ENCODE measurements at regions not wholly inside any gene's neighbourhood (a gene's known extent, or its start where the extent isn't known, plus 50 kb on each side); places are given as distances from the start of the nearest gene placed in this dataset.

- no peaks in the 10 kb centered on the region for H3K36me3 ChIP-seq (ENCODE audit: control insufficient read depth, insufficient read depth, low read length)
- no peak overlapping the region for H3K9ac ChIP-seq (ENCODE audit: insufficient read depth, low read length)
- no peaks in the 10 kb centered on the region for H3K27me3 ChIP-seq (ENCODE audit: control insufficient read depth, insufficient read depth, low read length)
- no peak overlapping the region for H2AFZ ChIP-seq (ENCODE audit: low read length)
- no peaks in the 10 kb centered on the region for H4K20me1 ChIP-seq (ENCODE audit: control insufficient read depth, extremely low read depth, insufficient read depth, low read length)
- H3K79me2 ChIP-seq (ENCODE audit: control insufficient read depth, insufficient read depth, low read length), result no peaks in the 10 kb centered on the region
- no peak overlapping the region for H3K4me2 ChIP-seq (ENCODE audit: extremely low read depth, insufficient read depth, low read length)
- TF ChIP-seq EZH2 (IDR thresholded peaks at IDR 0.05; ENCODE audit: low read length, missing control alignments), result no peak
- H3K9me3 ChIP-seq (ENCODE audit: control insufficient read depth, insufficient read depth, low read depth, low read length), result no peaks in the 10 kb centered on the region
- DNase-seq (ENCODE audit: low read depth in 2 of 2), result no peak
- no peak overlapping the region for H3K4me3 ChIP-seq (replicated peaks in 1 of 4; ENCODE audit: control extremely low read depth in 1 of 4, insufficient read depth in 1 of 4, low read depth in 3 of 4, low read length in 4 of 4)
- H3K4me1 ChIP-seq (ENCODE audit: control insufficient read depth, extremely low read depth, insufficient read depth, low read length), result no peaks in the 10 kb centered on the region
- no peak overlapping the region for H3K27ac ChIP-seq (ENCODE audit: insufficient read depth, low read length)
Observed at GRCh38 chr17:34141590-34141989, 113.5 kb upstream of the CCL2 start.

DNA sequence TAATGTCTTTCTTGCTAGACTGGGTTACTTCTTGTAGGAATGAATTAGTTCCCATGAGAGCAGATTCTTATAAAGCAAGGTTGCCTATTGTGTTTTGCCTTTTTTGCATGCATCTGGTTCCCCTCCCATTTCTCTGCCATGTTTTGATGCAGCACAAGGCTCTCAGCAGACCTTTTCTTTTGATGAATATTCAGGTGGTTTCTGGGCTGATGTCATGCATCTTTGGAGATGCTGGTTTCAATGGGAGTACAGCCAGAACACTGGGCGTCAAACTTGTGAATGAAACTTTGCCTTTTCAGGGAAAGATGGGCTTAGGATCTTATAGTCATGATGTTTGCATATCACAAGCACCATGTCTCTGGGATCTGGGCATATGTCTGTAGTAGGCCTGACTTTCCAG, 111.7 kb upstream of the CCL2 start:
- no peak overlapping the region for H3K4me2 ChIP-seq (ENCODE audit: extremely low read depth, insufficient read depth, low read length)
- H3K4me3 ChIP-seq (replicated peaks in 1 of 4; ENCODE audit: control extremely low read depth in 1 of 4, insufficient read depth in 1 of 4, low read depth in 3 of 4, low read length in 4 of 4), result no peak overlapping the region
- H3K79me2 ChIP-seq (ENCODE audit: control insufficient read depth, insufficient read depth, low read length), result no peaks in the 10 kb centered on the region
- H3K9me3 ChIP-seq (ENCODE audit: control insufficient read depth, insufficient read depth, low read depth, low read length), result no peaks in the 10 kb centered on the region
- TF ChIP-seq CTCF (conservative IDR thresholded peaks at IDR 0.05 in 1 of 2, IDR thresholded peaks at IDR 0.05 in 1 of 2; ENCODE audit: low read depth in 1 of 2, low read length in 2 of 2) (no peak), EZH2 (IDR thresholded peaks at IDR 0.05; ENCODE audit: low read length, missing control alignments) (no peak)
- H2AFZ ChIP-seq (ENCODE audit: low read length), result no peak overlapping the region
- no peaks in the 10 kb centered on the region for H3K4me1 ChIP-seq (ENCODE audit: control insufficient read depth, extremely low read depth, insufficient read depth, low read length)
- H4K20me1 ChIP-seq (ENCODE audit: control insufficient read depth, extremely low read depth, insufficient read depth, low read length), result no peaks in the 10 kb centered on the region
- DNase-seq (ENCODE audit: low read depth in 2 of 2), result no peak
- H3K9ac ChIP-seq (ENCODE audit: insufficient read depth, low read length), result no peak overlapping the region
- no peaks in the 10 kb centered on the region for H3K36me3 ChIP-seq (ENCODE audit: control insufficient read depth, insufficient read depth, low read length)
- no peaks in the 10 kb centered on the region for H3K27me3 ChIP-seq (ENCODE audit: control insufficient read depth, insufficient read depth, low read length)
- no peak overlapping the region for H3K27ac ChIP-seq (ENCODE audit: insufficient read depth, low read length)

GRCh38 chr17:34146440-34147043, 108.5 kb upstream of the CCL2 start:
- no peak for TF ChIP-seq EZH2 (IDR thresholded peaks at IDR 0.05; ENCODE audit: low read length, missing control alignments)
- peak; percentile 6 to 17 for TF ChIP-seq CTCF (conservative IDR thresholded peaks at IDR 0.05 in 1 of 2, IDR thresholded peaks at IDR 0.05 in 1 of 2; ENCODE audit: low read depth in 1 of 2, low read length in 2 of 2)
- H3K9me3 ChIP-seq (ENCODE audit: control insufficient read depth, insufficient read depth, low read depth, low read length), result no peaks in the 10 kb centered on the region
- no peak overlapping the region for H3K4me2 ChIP-seq (ENCODE audit: extremely low read depth, insufficient read depth, low read length)
- H3K27me3 ChIP-seq (ENCODE audit: control insufficient read depth, insufficient read depth, low read length), result no peaks in the 10 kb centered on the region
- H3K36me3 ChIP-seq (ENCODE audit: control insufficient read depth, insufficient read depth, low read length), result no peaks in the 10 kb centered on the region
- no peak overlapping the region for H3K27ac ChIP-seq (ENCODE audit: insufficient read depth, low read length)
- no peak overlapping the region for H3K4me3 ChIP-seq (replicated peaks in 1 of 4; ENCODE audit: control extremely low read depth in 1 of 4, insufficient read depth in 1 of 4, low read depth in 3 of 4, low read length in 4 of 4)
- H2AFZ ChIP-seq (ENCODE audit: low read length), result no peak overlapping the region
- H3K4me1 ChIP-seq (ENCODE audit: control insufficient read depth, extremely low read depth, insufficient read depth, low read length), result no peaks in the 10 kb centered on the region
- H3K79me2 ChIP-seq (ENCODE audit: control insufficient read depth, insufficient read depth, low read length), result no peaks in the 10 kb centered on the region
- H4K20me1 ChIP-seq (ENCODE audit: control insufficient read depth, extremely low read depth, insufficient read depth, low read length), result no peaks in the 10 kb centered on the region
- no peak for DNase-seq (ENCODE audit: low read depth in 2 of 2)
- no peak overlapping the region for H3K9ac ChIP-seq (ENCODE audit: insufficient read depth, low read length)

Data from fibroblast of lung (primary cell).